GM12892 (cell line): ENCODE measurements at regions not wholly inside any gene's neighbourhood (a gene's known extent, or its start where the extent isn't known, plus 50 kb on each side); places are given as distances from the start of the nearest gene placed in this dataset.

Source experiments
- POLR2A ChIP-seq: IDR thresholded peaks from 2 replicates; pipeline ENCODE4 v1.6.1; 2011; ENCODE audit warnings: low read depth, low read length, control low read depth
- POLR2AphosphoS5 ChIP-seq: IDR thresholded peaks from 2 replicates; pipeline ENCODE4 v1.6.1; 2011; ENCODE audit warnings: low read depth, low read length, control low read depth

DNA sequence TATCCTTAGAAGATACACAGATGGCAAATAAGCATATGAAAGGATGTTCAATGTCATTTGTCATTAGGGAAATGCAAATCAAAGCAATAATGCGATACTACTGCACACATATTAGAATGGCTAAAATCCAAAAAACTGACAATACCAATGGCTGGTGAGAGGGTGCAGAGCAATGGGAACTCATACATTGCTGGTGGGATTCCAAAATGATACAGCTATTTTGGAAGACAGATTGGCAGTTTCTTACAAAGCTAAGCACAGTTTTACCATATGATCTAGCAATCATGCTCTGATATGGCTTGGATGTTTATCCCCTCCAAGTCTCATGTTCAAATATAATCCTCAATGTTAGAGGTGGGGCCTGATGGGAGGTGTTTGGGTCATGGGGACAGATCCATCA, 122.6 kb downstream of the KCTD15 start:
- TF ChIP-seq POLR2AphosphoS5 (no peak), POLR2A (no peak)
